T1000 (cell line): ENCODE measurements at regions not wholly inside any gene's neighbourhood (a gene's known extent, or its start where the extent isn't known, plus 50 kb on each side); places are given as distances from the start of the nearest gene placed in this dataset.
"Not testable (repeated sequence)": the region's sequence is repeated elsewhere in the genome, so short reads cannot be mapped to it uniquely, and the experiment has no call there.

ENCODE experiments used
- DNase-seq: peaks from one replicate; lab custom pipeline; 2025; ENCODE audit warnings: mixed read lengths; lab: John Stamatoyannopoulos, UW

DNA sequence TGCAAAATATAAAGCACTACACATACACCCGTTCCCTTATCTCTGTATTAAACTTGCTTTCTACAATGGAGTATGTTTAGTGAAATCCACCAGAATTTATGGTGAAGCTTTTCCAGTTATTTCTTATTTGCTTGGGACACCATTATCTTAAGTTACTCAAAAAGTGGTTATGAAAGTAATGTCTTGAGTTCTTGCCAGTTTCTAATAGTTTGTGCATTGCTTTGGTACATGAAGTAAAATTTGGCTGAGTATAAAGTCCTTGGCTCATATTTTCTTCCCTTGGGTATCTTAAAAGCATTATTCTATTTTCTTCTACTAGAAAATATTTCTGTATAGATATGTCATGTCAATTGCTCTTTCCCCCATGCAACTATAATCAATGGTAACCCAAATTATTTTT is 85.2 kb downstream of the POLR1F start:
- DNase-seq: no peak

DNA sequence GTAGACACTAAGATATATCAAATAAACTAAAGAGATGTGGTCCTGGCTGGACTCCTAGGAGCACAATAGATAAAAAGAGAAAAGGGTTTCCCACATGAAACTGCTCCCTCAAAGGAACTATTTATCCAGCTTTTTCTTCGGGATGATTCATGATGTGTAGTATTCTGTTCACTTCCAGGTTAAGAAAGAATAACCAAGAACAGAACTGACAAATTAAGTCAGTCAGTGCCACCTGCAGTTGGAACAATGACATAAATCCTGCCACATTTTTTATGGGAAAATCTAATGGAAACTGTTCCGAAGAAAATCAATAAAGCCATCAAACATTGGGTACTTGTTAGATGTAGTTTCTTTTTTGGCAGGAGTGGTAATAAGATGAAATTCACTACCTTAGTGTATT is 87.1 kb downstream of the POLR1F start:
- DNase-seq: no peak

DNA sequence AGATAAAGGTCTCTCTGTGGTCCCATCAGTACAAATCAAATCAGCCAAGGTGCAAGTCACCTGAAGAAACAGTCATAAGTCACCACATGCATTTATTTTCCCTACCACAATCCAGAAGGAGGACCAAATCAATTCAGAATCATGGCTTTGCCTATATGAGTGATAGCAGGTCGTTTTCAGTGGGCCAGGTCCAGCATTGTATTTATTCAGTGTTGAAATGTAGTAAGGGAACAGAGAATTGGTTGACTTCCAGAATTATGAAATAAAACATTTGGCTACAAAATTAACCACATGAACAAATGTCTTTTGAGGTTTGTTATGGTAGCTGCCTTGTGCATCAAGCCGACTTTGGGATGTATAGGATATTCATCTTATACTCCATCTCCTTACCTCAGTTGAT is 88.4 kb downstream of the POLR1F start:
- DNase-seq: no peak

DNA sequence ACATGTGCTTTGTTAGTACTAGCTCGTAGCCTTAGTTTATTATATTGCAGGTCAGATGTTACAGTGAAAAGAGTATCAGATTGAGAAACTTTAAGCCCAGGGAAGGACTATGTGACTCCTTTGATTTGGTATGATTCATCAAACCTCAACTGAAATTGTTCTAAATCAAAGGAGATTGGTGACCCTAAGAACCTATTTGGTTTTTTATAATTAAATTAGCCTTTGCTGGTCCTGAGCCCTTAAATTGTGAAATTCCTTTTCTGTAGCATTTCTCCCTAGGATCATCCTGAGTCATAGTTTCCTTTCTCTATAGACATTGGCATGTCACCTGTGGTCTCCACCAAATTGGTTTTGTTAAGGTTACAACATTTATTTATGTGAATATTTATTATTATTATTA is 89.7 kb downstream of the POLR1F start:
- DNase-seq: no peak

DNA sequence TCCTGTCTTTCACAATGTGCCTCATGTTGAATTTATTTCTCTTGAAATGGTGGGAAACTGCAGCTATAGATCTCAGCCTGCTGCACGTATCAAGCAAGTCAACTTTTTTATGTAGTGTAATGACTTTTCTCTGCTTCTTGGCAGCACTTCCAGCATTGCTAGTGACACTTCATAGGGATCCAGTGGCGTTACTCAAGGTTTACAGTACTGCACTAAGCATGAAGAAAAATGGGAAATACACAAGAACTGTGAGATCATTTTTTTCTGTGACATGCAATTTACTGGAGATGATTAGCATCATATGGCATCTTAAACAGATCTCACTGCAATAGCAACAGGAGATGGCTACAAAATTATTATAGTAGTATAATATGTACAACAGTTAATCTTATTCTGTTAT is 90.9 kb downstream of the POLR1F start:
- DNase-seq: no peak

DNA sequence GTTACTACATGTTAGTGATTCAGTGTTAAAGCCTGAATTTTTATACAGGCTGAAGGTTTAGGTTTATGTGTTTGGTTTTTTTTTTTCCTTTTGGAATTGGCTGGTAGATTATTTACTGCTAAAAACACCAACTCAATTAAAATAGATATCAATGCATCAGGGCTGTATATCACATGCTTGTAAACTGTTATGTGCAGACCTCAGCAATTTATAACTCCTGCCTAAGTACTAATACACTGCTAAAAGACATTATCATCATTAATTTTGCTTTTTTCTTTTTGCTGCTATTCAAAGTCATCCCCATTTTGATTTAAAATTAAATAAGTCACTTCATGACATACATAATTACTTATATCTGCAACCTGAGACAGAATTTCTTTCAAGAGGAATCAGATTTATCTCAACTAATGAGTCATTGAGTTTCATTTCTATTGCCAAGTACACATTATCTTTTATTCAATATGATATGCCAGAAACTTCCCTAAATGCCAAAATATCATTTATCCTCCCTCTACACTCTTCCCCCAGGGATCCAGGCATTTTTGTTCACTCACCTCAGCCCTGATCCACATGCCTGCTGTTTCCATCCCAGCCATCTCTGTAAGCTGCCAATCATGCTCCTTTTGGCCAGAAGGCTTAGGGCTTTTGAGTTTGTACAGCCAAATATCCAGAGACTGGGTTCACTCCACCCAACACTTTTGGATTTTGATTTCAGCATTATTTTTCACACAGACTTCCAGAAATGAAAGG is 98.5 kb downstream of the POLR1F start:
- DNase-seq: no peak

DNA sequence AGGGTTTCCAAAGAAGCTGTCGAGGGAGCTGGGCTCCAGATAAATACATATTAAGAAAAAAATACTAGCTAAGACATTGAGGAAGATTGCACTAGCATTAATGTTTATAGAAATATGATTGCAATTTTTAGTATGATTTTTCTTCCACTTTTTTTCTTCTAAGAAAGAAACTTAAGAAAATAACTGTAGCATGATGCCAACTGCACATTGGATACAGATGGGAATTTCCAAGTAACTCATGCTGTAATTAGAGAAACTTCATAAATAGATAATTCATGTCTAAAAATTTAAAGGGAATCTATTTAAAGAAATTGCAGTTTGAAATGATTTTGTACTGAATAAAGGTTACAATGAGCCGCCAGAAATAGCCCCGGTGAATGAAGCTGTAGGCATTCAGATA is 119.4 kb downstream of the POLR1F start:
- DNase-seq: no peak

DNA sequence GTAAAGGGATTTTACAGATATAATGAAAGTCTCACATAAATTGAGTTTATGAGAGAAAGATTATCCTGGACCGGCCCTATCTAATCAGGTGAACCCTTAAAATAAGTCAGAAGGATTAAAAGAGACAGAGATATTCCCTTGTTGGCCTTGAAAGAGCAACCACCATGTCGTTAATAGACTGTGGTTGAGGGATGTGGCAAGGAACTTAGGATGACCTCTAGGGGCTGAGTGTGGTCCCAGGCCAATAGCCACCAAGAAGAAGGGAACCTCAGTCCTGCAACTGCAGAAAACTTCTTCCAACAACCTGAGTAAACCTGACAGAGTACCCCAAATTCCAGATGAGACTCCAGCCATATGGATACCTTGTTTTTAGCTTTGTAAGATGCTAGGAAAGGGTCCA is 121.5 kb downstream of the POLR1F start:
- DNase-seq: no peak

DNA sequence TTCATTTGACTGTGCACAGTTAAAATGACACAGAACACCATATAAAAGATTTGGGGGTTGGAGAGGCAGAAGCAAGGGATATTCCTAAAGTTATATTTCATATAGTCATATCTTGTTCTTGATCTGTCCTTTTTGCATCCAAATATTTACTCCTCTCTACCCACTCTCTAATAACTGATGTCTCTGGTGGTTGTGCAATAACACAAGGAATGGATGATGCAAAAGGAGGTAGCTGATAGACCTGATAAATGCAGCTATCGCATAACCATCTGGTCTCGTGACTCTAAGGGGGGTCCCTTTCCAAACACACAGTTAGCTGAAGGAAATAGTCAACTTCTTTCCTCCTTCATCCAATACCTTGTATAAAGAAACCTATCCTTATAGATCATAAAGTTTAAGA is 123.1 kb downstream of the POLR1F start:
- DNase-seq: no peak

DNA sequence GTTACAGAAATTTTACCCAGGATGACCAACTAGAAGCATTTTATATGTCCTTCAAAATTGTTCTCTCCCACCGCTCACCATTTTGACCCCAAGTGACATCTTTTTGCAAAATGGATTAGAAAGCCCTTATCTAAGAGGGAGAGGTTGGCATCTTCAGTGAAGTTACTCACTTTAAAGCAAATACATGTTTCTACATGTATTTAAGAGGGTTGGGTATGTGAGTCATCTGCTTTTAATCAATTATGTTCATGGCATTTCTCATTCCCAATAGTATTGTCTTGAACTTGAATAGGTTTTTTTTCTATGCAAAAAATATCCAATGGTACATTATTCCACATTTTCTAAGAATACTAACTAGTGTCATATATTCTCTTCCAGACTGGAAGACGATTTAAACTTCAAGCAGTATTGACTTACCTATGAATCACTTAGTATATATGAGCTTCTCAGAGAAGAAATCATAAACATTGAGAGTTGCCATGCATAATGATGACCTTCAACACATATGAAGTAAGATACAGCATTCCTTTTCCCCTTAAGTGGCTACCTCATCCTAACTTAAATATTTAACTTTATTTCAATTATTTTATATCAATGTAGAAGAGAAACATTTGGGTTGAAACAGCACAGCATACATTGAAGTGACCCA is 132.8 kb downstream of the POLR1F start:
- no peak for DNase-seq

DNA sequence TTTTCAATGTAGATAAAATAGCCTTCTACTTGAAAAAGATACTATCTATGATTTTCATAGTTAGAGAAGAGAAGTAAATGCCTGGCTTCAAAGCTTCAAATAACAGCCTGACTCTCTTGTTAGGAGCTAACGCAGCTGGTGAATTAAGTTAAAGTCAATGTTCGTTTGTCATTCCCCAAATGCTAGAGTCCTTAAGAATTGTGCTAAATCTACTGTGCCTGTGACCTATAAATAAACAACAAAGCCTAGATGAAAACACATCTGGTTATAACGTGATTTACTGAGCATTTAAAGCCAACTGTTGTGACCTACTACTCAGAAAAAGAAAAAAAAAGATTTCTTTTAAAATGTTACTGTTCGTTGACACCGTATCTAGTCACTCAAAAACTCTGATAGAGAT is 134.7 kb downstream of the POLR1F start:
- no peak for DNase-seq

DNA sequence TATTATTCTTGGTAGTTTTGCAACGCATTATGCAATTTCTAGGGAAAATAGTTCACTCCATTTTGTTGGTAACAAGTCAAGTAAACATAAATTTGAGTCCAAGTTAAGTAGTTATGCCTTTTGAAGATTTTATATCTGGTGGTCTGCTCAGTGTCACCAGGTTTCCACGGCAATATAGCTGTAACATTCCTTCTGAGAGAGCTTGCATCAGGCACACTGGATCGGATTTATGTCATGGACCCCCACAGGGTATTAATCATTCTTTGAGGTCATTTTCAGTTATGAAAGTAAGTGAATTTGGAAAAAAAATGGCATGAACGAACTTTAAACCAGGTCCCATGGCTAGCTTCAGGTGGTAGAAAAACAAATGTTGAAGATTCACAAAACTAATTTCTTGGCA is 136.3 kb downstream of the POLR1F start:
- DNase-seq: no peak

DNA sequence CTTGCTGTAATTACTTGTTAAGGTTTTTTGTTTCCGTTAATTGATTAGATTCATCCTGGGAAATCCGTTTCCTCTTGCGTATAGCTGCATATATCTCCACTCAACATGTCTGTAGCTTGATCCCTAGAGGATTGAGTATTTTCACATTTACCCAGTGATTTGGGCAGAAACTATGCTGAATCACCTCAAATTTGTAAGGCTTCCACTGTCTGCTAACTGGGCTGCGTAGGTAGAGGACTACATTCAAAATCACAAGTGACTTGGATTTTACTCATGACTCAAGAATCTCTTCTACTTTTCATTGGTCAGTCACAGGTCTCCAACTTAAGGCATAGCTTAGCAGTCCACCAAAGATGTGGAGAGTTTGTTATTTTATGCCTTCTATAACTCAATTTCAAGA is 141.8 kb downstream of the POLR1F start:
- DNase-seq: no peak

DNA sequence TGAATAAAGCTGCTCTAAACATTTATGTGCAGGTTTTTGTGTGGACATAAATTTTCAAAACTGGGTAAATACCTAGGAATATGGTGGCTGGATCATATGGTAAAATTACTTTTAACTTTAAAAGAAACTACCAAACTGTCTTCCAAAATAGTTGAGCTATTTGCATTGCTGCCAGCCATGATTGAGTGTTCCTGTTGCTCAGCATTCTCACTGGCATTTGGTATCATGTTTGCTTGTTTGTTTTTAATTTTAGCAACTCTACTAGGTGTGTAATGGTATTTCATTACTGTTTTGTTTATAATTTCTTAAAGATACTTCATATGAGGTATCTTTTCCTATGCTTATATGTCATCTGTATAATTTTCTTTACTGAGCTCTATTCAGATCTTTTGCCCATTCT is 143.2 kb downstream of the POLR1F start:
- no peak for DNase-seq

DNA sequence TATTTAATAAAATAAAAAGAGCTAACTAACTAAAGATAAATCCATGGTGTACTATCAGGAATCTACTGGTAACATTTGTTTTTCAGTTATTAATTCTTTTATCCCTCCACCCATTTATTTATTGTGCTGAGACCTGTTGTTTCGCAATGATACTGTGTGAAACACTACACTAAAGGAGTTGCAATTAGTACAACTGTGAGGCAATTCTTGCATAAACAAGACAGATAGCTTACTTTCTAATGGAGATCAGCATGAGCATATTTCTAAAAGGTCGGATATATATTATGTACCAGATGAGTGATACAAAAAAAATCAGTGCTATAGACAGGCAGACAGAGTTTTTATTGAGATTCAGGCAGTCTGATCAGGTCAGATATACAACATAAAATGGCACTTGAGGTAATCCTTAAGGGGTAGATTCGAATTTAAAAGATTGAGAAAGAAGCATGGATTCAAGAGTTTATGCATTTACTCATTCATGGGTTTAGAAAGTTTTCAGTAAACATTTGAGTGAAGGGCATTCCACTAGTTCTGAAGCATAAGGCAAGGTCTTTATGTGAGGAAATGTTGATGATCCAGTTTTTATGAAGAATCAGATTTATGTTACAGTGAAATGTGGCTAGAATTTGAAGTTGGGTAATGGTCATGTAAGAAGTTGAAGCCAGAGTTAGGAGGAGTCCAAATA is 147.6 kb downstream of the POLR1F start:
- no peak for DNase-seq

DNA sequence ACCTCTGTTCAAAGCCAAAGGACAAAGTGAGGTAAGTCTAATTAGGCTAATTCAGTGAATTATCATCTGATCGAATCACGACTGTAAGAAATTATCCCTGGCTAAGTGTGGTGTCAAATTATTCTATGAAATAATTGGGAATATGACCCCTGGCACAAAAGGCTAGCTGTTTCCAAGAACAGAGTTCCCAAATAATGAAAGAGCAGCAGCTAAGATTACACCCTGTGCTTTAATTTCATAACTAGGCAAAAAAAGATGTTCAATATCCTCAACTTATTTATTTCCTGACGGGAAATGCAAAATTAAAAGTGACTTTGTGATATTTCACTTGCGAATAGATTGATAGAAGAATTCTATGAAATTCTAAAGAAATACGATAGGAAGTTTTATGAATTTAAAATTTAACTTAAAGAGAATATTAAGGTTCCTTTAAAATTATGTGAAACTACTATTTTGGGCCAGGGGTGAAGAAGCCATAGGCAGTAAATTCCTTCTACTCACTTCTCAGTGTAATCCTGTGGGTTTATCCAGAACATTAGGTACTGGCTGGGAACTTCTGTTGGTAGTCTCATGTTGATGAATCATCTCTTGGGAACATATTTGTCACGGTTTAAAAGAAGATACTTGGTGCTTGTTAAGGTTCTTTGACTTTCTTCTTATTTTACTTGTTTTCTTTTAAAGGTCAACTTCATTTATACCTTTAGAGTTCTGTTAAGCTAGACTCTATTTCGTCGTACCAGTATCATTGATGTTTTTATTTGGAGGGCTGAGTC is 148.5 kb downstream of the POLR1F start:
- no peak for DNase-seq

DNA sequence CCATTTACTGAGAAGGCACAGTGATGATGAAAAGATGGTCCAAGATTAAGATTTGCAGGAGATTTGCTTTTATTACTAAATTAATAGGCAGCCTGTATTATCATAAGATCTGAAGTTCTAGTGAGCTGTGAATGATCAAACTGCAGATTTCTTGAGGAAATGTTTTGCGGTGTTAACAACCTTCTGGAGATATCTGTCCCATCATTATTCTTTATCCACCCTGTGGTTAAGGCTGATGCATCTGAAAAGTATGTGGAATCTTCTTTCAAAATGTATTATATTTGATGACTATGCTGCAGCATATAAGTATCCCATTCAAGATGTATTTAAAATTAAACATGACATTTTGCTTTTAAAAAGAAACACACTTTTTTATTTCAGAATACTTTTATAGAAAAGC is 150.3 kb downstream of the POLR1F start:
- no peak for DNase-seq

DNA sequence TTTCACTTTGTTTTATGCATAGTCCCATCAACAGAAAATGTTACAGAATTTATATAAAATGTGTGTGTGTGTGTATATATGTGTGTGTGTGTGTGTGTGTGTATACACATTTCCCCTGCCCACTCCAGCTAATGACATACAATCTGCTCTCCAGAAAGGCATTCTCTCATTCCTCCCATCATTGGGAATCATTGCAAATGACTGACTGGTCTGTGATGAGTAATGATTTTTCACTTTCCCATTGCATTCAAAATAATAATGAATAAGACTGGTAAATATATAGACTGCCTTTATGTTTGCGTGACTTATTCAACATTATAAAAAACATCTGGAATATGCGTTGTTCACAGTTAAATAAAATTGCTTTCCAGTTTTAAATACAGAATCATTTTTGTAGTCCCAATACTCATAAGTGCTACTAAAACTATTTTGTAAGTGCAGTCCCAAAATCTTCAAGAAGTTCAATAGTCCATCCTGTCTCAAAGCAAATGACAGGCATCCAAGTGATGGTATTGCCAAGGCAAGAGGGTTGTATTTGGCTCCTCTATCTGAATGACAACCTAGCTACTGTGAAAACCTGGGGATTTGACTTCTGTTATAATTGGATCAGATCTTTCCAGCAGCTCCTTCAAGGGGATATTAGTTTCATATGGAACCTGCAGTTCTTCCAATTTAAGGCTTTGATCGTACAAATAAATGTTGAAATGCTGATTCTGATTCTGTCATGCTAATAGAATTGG is 150.9 kb downstream of the POLR1F start:
- DNase-seq: no peak

DNA sequence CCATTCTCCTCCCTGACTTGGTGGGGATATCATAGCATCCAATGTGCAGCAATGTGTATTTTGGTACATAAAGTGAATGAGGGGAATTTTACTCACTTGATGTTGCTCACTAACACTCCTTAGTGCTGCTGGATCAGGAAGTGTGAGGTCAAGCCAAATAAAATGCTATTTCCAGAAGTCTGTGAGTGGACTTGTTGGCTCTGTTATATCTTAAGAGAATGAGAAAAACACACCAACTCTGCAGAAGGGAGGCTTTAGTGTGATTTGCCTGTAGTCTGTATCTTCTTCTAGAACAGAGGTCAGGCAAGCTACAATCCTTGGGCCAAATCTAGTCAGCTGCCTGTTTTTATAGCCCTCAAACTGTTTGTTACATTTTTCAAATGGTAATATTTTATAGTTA is 154.3 kb downstream of the POLR1F start:
- no peak for DNase-seq

DNA sequence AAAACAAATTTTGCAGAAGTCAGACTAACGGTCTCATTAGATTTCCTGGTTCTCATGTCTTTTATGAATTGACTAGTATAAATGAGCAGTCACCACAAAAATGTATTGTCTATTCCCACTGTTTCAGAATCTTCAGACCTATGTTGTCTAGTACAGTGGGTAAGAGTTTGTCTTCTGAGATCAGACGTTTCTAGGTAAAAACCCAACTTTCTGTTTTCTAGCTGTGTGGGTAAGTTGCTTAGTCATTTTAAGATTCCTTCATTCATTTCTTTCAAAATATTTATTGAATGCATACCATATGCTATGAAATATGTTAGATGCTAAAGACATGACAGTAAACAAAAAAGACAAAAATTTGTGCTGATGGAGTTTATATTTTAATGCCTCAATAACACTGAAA is 156.3 kb downstream of the POLR1F start:
- DNase-seq: no peak

DNA sequence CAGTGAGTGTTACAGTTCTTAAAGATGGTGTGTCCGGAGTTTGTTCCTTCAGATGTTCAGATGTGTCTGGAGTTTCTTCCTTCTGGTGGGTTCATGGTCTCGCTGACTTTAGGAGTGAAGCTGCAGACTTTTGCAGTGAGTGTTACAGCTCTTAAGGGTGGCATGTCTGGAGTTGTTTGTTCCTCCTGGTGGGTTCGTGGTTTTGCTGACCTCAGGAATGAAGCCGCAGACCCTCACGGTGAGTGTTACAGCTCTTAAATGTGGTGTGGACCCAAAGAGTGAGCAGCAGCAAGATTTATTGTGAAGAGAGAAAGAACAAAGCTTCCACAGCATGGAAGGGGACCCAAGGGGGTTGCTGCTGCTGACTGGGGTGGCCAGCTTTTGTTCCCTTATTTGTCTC is 159.6 kb downstream of the POLR1F start:
- DNase-seq: not testable (repeated sequence)

DNA sequence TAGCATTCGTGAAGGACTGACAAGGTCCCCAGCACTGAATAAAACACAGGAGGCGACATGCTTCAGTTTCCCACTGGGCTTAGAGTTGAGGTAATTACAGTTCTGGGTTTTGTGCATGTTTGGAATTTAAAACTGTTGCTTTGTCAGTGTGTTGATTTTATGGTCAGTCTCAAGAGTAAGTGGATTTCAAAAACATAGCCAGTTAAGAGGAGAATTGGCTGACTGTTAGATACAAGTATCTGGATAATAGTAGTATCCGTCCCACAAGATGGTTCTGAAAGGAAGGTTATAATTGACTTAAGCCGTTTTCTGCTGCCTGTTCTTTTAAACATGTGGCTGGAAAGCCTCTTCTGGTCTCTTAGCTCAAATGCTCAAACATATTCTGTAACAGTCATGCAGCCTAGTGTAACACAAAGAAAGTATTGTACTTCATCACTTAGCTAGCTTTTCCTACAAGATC is 170.9 kb downstream of the POLR1F start:
- DNase-seq: no peak
